MM.1S (cell line): ENCODE measurements at regions not wholly inside any gene's neighbourhood (a gene's known extent, or its start where the extent isn't known, plus 50 kb on each side); places are given as distances from the start of the nearest gene placed in this dataset.

Source experiments
- EZH2phosphoT487 ChIP-seq: fragments of 300-600 bp; sonication (generic); IDR thresholded peaks from 2 replicates; pipeline ENCODE4 v1.6.1; 2018; ENCODE audit warnings: antibody characterized with exemption, low read length
- TF ChIP-seq, protein P1 (sequence below): fragments of 300-600 bp; sonication (generic); IDR thresholded peaks from 2 replicates; pipeline ENCODE4 v1.5.1; 2016; ENCODE audit warnings: antibody characterized with exemption, low read length, mixed read lengths

DNA sequence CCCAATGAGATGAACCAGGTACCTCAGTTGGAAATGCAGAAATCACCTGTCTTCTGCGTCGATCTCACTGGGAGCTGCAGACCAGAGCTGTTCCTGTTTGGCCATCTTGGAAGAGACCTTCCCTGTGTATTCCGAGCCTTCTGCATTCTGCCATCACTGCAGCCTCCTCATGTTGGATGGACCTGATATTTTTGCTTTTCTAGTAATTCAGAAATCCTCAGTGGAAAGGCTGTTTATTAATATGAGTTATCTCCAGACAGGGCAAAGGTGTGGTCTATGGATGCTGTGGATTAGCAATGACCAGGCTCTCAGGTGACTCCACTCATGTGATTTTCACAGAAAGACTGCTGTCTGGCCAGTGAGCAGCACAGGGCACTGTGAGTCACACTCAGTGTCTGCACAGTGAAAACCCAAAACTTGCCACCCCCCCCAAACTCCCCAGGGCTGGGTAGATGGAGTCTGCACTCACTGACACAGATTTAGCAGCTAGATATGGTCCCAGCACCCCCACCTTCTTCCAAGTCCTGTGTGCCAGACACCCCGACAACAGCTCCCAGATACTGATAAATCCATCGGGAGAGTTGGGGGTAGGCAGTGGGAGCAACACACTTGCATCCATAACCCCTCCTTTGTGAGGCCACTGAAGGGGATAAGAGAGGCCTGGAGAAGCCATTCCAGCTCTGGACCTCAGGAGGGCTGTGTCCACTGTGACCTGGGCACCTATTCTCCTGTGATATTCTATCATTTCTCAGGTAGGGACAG, 75.2 kb upstream of the TOP3B start:
- TF ChIP-seq, protein P1, sequence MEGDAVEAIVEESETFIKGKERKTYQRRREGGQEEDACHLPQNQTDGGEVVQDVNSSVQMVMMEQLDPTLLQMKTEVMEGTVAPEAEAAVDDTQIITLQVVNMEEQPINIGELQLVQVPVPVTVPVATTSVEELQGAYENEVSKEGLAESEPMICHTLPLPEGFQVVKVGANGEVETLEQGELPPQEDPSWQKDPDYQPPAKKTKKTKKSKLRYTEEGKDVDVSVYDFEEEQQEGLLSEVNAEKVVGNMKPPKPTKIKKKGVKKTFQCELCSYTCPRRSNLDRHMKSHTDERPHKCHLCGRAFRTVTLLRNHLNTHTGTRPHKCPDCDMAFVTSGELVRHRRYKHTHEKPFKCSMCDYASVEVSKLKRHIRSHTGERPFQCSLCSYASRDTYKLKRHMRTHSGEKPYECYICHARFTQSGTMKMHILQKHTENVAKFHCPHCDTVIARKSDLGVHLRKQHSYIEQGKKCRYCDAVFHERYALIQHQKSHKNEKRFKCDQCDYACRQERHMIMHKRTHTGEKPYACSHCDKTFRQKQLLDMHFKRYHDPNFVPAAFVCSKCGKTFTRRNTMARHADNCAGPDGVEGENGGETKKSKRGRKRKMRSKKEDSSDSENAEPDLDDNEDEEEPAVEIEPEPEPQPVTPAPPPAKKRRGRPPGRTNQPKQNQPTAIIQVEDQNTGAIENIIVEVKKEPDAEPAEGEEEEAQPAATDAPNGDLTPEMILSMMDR: no peak
- TF ChIP-seq EZH2phosphoT487: no peak
